ENCODE measurements at regions not wholly inside any gene's neighbourhood (a gene's known extent, or its start where the extent isn't known, plus 50 kb on each side); places are given as distances from the start of the nearest gene placed in this dataset.

GRCh38 chr14:34297786-34298520, 164.1 kb downstream of the SPTSSA start (continued):
- TF ChIP-seq, protein P1, sequence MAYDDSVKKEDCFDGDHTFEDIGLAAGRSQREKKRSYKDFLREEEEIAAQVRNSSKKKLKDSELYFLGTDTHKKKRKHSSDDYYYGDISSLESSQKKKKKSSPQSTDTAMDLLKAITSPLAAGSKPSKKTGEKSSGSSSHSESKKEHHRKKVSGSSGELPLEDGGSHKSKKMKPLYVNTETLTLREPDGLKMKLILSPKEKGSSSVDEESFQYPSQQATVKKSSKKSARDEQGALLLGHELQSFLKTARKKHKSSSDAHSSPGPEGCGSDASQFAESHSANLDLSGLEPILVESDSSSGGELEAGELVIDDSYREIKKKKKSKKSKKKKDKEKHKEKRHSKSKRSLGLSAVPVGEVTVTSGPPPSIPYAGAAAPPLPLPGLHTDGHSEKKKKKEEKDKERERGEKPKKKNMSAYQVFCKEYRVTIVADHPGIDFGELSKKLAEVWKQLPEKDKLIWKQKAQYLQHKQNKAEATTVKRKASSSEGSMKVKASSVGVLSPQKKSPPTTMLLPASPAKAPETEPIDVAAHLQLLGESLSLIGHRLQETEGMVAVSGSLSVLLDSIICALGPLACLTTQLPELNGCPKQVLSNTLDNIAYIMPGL (CRISPR knock-in tag; IDR thresholded peaks at IDR 0.05; ENCODE audit: borderline replicate concordance in 1 of 2, low read depth in 1 of 2), result no peak
- 0 out of 2 replicates have a peak, but pooled peaks have one; percentile 11 for TF ChIP-seq ZNF331 (CRISPR knock-in tag; IDR thresholded peaks at IDR 0.05)
- no peak for TF ChIP-seq ZNF607 (CRISPR knock-in tag; IDR thresholded peaks at IDR 0.05; ENCODE audit: borderline replicate concordance)
- no peak for TF ChIP-seq TBX3 (IDR thresholded peaks at IDR 0.05; ENCODE audit: borderline replicate concordance)
- no peak for TF ChIP-seq ZIK1 (CRISPR knock-in tag; IDR thresholded peaks at IDR 0.05; ENCODE audit: borderline replicate concordance, low read depth)
- TF ChIP-seq ZNF614 (CRISPR knock-in tag; IDR thresholded peaks at IDR 0.05; ENCODE audit: borderline replicate concordance), result peak; percentile 48; the same call in 1 of the 2 replicates
- peak; percentile 77 for TF ChIP-seq RARA (CRISPR knock-in tag; IDR thresholded peaks at IDR 0.05)
- TF ChIP-seq ZNF496 (CRISPR knock-in tag; IDR thresholded peaks at IDR 0.05; ENCODE audit: insufficient replicate concordance), result no peak
- TF ChIP-seq NR3C1 (CRISPR knock-in tag; IDR thresholded peaks at IDR 0.05), result no peak
- peak; percentile 17; the same call in 1 of the 2 replicates for TF ChIP-seq GABPB1 (CRISPR knock-in tag; IDR thresholded peaks at IDR 0.05)
- TF ChIP-seq ZNF644 (CRISPR knock-in tag; IDR thresholded peaks at IDR 0.05; ENCODE audit: low read depth), result 0 out of 2 replicates have a peak, but pooled peaks have one; percentile 31
- TF ChIP-seq MTF2 (CRISPR knock-in tag; IDR thresholded peaks at IDR 0.05; ENCODE audit: borderline replicate concordance), result no peak
- no peak for TF ChIP-seq TCF12 (IDR thresholded peaks at IDR 0.05)
- TF ChIP-seq TCF12 (CRISPR knock-in tag; IDR thresholded peaks at IDR 0.05), result 0 out of 2 replicates have a peak, but pooled peaks have one; percentile 29
- TF ChIP-seq ZNF121 (CRISPR knock-in tag; IDR thresholded peaks at IDR 0.05), result no peak
- no peak for TF ChIP-seq RFX3 (CRISPR knock-in tag; IDR thresholded peaks at IDR 0.05)
- TF ChIP-seq ZBTB40 (IDR thresholded peaks at IDR 0.05), result no peak
- 0 out of 2 replicates have a peak, but pooled peaks have one; percentile 20 for TF ChIP-seq ZBTB40 (CRISPR knock-in tag; IDR thresholded peaks at IDR 0.05)
- no peak for TF ChIP-seq SAP130 (CRISPR knock-in tag; IDR thresholded peaks at IDR 0.05; ENCODE audit: low read depth)

Data from HepG2 (cell line).